ENCODE measurements at regions not wholly inside any gene's neighbourhood (a gene's known extent, or its start where the extent isn't known, plus 50 kb on each side); places are given as distances from the start of the nearest gene placed in this dataset.

- DNase-seq (ENCODE audit: low spot score) (no peak), ATAC-seq (no peak)
- H3K4me2 ChIP-seq: no peak overlapping the region
- no peaks in the 10 kb centered on the region for H3K9me2 ChIP-seq (ENCODE audit: insufficient read depth)
- no peaks in the 10 kb centered on the region for H4K20me1 ChIP-seq (replicated peaks; ENCODE audit: insufficient read depth)
- no peak overlapping the region for H3K27ac Mint-ChIP-seq
- peaks cover 5% of the 10 kb centered on the region; the same call in 2 of the 3 replicates for H3K9me3 Mint-ChIP-seq
- peaks cover 4% of the 10 kb centered on the region; the same call in 2 of the 3 replicates for H3K36me3 Mint-ChIP-seq (ENCODE audit: low read depth)
- H3K4me3 Mint-ChIP-seq: no peak overlapping the region
- no peaks in the 10 kb centered on the region for H3F3A ChIP-seq (replicated peaks; ENCODE audit: low read depth)
- H3K4me3 ChIP-seq: no peak overlapping the region
- H3K4me1 ChIP-seq (ENCODE audit: insufficient read depth): no peaks in the 10 kb centered on the region
- H3K27ac ChIP-seq (ENCODE audit: low read depth): no peak overlapping the region
- H3K36me3 ChIP-seq (ENCODE audit: insufficient read depth): no peaks in the 10 kb centered on the region
- H3K79me2 ChIP-seq (replicated peaks; ENCODE audit: insufficient read depth): no peaks in the 10 kb centered on the region
- no peaks in the 10 kb centered on the region; the same call in 2 of the 3 replicates for H3K4me1 Mint-ChIP-seq
- no peak overlapping the region for H2AFZ ChIP-seq
- H3K27me3 ChIP-seq (ENCODE audit: insufficient read depth): no peaks in the 10 kb centered on the region
- no peak for TF ChIP-seq POLR2AphosphoS5 (IDR thresholded peaks at IDR 0.05; ENCODE audit: low read depth)
- no peak for TF ChIP-seq REST (IDR thresholded peaks at IDR 0.05; ENCODE audit: unreplicated experiment)
- no peak for TF ChIP-seq JUNB (IDR thresholded peaks at IDR 0.05; ENCODE audit: unreplicated experiment)
- no peaks in the 10 kb centered on the region for H3K27me3 Mint-ChIP-seq (ENCODE audit: insufficient read depth, low read depth, poor library complexity)
Observed at GRCh38 chr4:83699358-83699757, 163.4 kb downstream of the GPAT3 start.

- Mint-ChIP-seq H3K4me1 (no peaks in the 10 kb centered on the region; the same call in 2 of the 3 replicates), H3K9me3 (no peaks in the 10 kb centered on the region), H3K4me3 (no peak overlapping the region), H3K27ac (no peak overlapping the region), H3K27me3 (ENCODE audit: insufficient read depth, low read depth, poor library complexity) (no peaks in the 10 kb centered on the region), H3K36me3 (ENCODE audit: low read depth) (no peaks in the 10 kb centered on the region)
- no peak overlapping the region for H3K27ac ChIP-seq (ENCODE audit: low read depth)
- H3K4me1 ChIP-seq (ENCODE audit: insufficient read depth): no peaks in the 10 kb centered on the region
- no peaks in the 10 kb centered on the region for H3K27me3 ChIP-seq (ENCODE audit: insufficient read depth)
- H3K4me2 ChIP-seq: no peak overlapping the region
- H3K36me3 ChIP-seq (ENCODE audit: insufficient read depth): no peaks in the 10 kb centered on the region
- no peak for ATAC-seq
- H3F3A ChIP-seq (replicated peaks; ENCODE audit: low read depth): no peaks in the 10 kb centered on the region
- H3K79me2 ChIP-seq (replicated peaks; ENCODE audit: insufficient read depth): no peaks in the 10 kb centered on the region
- TF ChIP-seq CREB1 (CRISPR knock-in tag; IDR thresholded peaks at IDR 0.05; ENCODE audit: low read depth) (no peak), NANOG (IDR thresholded peaks at IDR 0.05; ENCODE audit: borderline replicate concordance) (no peak), ETS1 (IDR thresholded peaks at IDR 0.05) (no peak), REST (IDR thresholded peaks at IDR 0.05; ENCODE audit: unreplicated experiment) (no peak), ZNF331 (CRISPR knock-in tag; IDR thresholded peaks at IDR 0.05; ENCODE audit: low read depth) (no peak), EZH2 (IDR thresholded peaks at IDR 0.05; ENCODE audit: low read depth, unreplicated experiment) (no peak), EZH2phosphoT487 (IDR thresholded peaks at IDR 0.05; ENCODE audit: unreplicated experiment) (no peak), JUNB (IDR thresholded peaks at IDR 0.05; ENCODE audit: unreplicated experiment) (no peak), ZNF114 (CRISPR knock-in tag; IDR thresholded peaks at IDR 0.05) (no peak), POLR2AphosphoS5 (IDR thresholded peaks at IDR 0.05; ENCODE audit: low read depth) (no peak)
- TF ChIP-seq, protein P1, sequence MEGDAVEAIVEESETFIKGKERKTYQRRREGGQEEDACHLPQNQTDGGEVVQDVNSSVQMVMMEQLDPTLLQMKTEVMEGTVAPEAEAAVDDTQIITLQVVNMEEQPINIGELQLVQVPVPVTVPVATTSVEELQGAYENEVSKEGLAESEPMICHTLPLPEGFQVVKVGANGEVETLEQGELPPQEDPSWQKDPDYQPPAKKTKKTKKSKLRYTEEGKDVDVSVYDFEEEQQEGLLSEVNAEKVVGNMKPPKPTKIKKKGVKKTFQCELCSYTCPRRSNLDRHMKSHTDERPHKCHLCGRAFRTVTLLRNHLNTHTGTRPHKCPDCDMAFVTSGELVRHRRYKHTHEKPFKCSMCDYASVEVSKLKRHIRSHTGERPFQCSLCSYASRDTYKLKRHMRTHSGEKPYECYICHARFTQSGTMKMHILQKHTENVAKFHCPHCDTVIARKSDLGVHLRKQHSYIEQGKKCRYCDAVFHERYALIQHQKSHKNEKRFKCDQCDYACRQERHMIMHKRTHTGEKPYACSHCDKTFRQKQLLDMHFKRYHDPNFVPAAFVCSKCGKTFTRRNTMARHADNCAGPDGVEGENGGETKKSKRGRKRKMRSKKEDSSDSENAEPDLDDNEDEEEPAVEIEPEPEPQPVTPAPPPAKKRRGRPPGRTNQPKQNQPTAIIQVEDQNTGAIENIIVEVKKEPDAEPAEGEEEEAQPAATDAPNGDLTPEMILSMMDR (conservative IDR thresholded peaks at IDR 0.05; ENCODE audit: low read depth in 2 of 2): no peak
- H4K20me1 ChIP-seq (replicated peaks; ENCODE audit: insufficient read depth): no peaks in the 10 kb centered on the region
- no peak for DNase-seq (ENCODE audit: low spot score)
- no peak overlapping the region for H3K4me3 ChIP-seq
- no peaks in the 10 kb centered on the region for H3K9me2 ChIP-seq (ENCODE audit: insufficient read depth)
- peak overlapping the region; percentile 48; the same call in 1 of the 2 replicates for H2AFZ ChIP-seq
Observed at GRCh38 chr4:83692028-83692427, 156.1 kb downstream of the GPAT3 start.

All from GM23338 (cell line).